Peyer's patch (tissue), 4 donors: ENCODE measurements at regions not wholly inside any gene's neighbourhood (a gene's known extent, or its start where the extent isn't known, plus 50 kb on each side); places are given as distances from the start of the nearest gene placed in this dataset.
"Not testable (repeated sequence)": the region's sequence is repeated elsewhere in the genome, so short reads cannot be mapped to it uniquely, and the experiment has no call there.

Experiments
- CTCF ChIP-seq, 6 experiments: fragments of 450-650 bp in 4 of 6; fragments of 200-600 bp in 2 of 6; sonication (generic) in 1 of 6; IDR thresholded peaks; one replicate each; pipeline ENCODE4 v1.5.1; 2017 to 2019; ENCODE audit warnings: antibody characterized with exemption in 6 of 6, mild to moderate bottlenecking in 3 of 6, moderate library complexity in 1 of 6
- POLR2A ChIP-seq, 2 donors: fragments of 450-650 bp; IDR thresholded peaks; one replicate each; pipeline ENCODE4 v1.5.1; 2017; ENCODE audit warnings: antibody characterized with exemption in 2 of 2, mild to moderate bottlenecking in 2 of 2, moderate library complexity in 2 of 2

- TF ChIP-seq POLR2A, CTCF (IDR thresholded peaks at IDR 0.05): not testable (repeated sequence)
These were observed 149.6 kb downstream of the TFAP2B start for GRCh38 chr6:50968246-50968645.
